GM12878 (cell line): ENCODE measurements at regions not wholly inside any gene's neighbourhood (a gene's known extent, or its start where the extent isn't known, plus 50 kb on each side); places are given as distances from the start of the nearest gene placed in this dataset.

Source experiments
- BHLHE40 ChIP-seq, 2 experiments: fragments of 450-650 bp in 1 of 2; IDR thresholded peaks; 2 replicates each; pipeline ENCODE4 v1.6.1; 2011 to 2017; ENCODE audit warnings: low read depth in 2 of 2, borderline replicate concordance in 1 of 2, improper control_type of control experiment in 1 of 2, low read length in 1 of 2, mild to moderate bottlenecking in 1 of 2
- CBX5 ChIP-seq: sonication (generic); IDR thresholded peaks from 2 replicates; pipeline ENCODE4 v1.6.1; 2016; ENCODE audit warnings: low read depth, moderate library complexity, mild to moderate bottlenecking, inconsistent platforms
- CEBPB ChIP-seq, 2 experiments: fragments of 150-350 bp in 1 of 2; IDR thresholded peaks; 2 replicates each; pipeline ENCODE4 v1.6.1; 2012 to 2014; ENCODE audit warnings: low read depth in 2 of 2, low read length in 2 of 2, borderline replicate concordance in 1 of 2, inconsistent platforms in 1 of 2
- EP300 ChIP-seq, 2 experiments: fragments of 150-350 bp in 1 of 2; IDR thresholded peaks; 2 replicates each; pipeline ENCODE4 v1.6.1; 2011 to 2012; ENCODE audit warnings: low read depth in 2 of 2, low read length in 2 of 2, borderline replicate concordance in 1 of 2, improper control_type of control experiment in 1 of 2, inconsistent platforms in 1 of 2; ENCODE audit not compliant: control insufficient read depth in 1 of 2
- JUNB ChIP-seq: IDR thresholded peaks from 2 replicates; pipeline ENCODE4 v1.6.1; 2016; ENCODE audit warnings: antibody characterized with exemption, mild to moderate bottlenecking
- NBN ChIP-seq: fragments of 450-650 bp; IDR thresholded peaks from 2 replicates; pipeline ENCODE4 v1.6.1; 2016
- NFIC ChIP-seq: IDR thresholded peaks from 2 replicates; pipeline ENCODE4 v1.6.1; 2012; ENCODE audit warnings: low read depth, mild to moderate bottlenecking, inconsistent platforms, low read length, moderate library complexity
- POLR2A ChIP-seq: IDR thresholded peaks from 2 replicates; pipeline ENCODE4 v1.6.1; 2011; ENCODE audit warnings: low read depth, mild to moderate bottlenecking, low read length
- TBL1XR1 ChIP-seq: IDR thresholded peaks from 2 replicates; pipeline ENCODE4 v1.6.1; 2012; ENCODE audit warnings: low read depth, low read length, improper control_type of control experiment
- TF ChIP-seq, protein P1 (sequence below), 3 experiments: IDR thresholded peaks in 2 of 3; conservative IDR thresholded peaks in 1 of 3; 2 replicates each; pipeline ENCODE4 v1.5.1; 2011; ENCODE audit warnings: low read depth in 3 of 3, low read length in 3 of 3, mild to moderate bottlenecking in 3 of 3, control low read depth in 2 of 3, moderate library complexity in 2 of 3, inconsistent platforms in 1 of 3, mixed read lengths in 1 of 3; ENCODE audit not compliant: control insufficient read depth in 2 of 3, insufficient read depth in 1 of 3; ENCODE audit errors: extremely low read depth in 1 of 3
- TF ChIP-seq, protein P2 (sequence below): fragments of 450-650 bp; formaldehyde crosslinking; IDR thresholded peaks from 2 replicates; pipeline ENCODE4 v1.4.0; 2020; ENCODE audit warnings: mild to moderate bottlenecking, moderate library complexity
- TF ChIP-seq, protein P3 (sequence below): IDR thresholded peaks from 2 replicates; pipeline ENCODE4 v1.6.1; 2011; ENCODE audit warnings: low read depth, mild to moderate bottlenecking, low read length, moderate library complexity, borderline replicate concordance; ENCODE audit errors: extremely low read depth

GRCh38 chr5:106759581-106759980 lies 911.2 kb downstream of the EFNA5 start:
- no peak for TF ChIP-seq POLR2A
- no peak for TF ChIP-seq NFIC
- TF ChIP-seq, protein P1, sequence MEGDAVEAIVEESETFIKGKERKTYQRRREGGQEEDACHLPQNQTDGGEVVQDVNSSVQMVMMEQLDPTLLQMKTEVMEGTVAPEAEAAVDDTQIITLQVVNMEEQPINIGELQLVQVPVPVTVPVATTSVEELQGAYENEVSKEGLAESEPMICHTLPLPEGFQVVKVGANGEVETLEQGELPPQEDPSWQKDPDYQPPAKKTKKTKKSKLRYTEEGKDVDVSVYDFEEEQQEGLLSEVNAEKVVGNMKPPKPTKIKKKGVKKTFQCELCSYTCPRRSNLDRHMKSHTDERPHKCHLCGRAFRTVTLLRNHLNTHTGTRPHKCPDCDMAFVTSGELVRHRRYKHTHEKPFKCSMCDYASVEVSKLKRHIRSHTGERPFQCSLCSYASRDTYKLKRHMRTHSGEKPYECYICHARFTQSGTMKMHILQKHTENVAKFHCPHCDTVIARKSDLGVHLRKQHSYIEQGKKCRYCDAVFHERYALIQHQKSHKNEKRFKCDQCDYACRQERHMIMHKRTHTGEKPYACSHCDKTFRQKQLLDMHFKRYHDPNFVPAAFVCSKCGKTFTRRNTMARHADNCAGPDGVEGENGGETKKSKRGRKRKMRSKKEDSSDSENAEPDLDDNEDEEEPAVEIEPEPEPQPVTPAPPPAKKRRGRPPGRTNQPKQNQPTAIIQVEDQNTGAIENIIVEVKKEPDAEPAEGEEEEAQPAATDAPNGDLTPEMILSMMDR (IDR thresholded peaks at IDR 0.05 in 2 of 3, conservative IDR thresholded peaks at IDR 0.05 in 1 of 3; ENCODE audit: control insufficient read depth in 2 of 3, extremely low read depth in 1 of 3, insufficient read depth in 1 of 3, low read depth in 3 of 3, low read length in 3 of 3) = no peak
- TF ChIP-seq, protein P2, sequence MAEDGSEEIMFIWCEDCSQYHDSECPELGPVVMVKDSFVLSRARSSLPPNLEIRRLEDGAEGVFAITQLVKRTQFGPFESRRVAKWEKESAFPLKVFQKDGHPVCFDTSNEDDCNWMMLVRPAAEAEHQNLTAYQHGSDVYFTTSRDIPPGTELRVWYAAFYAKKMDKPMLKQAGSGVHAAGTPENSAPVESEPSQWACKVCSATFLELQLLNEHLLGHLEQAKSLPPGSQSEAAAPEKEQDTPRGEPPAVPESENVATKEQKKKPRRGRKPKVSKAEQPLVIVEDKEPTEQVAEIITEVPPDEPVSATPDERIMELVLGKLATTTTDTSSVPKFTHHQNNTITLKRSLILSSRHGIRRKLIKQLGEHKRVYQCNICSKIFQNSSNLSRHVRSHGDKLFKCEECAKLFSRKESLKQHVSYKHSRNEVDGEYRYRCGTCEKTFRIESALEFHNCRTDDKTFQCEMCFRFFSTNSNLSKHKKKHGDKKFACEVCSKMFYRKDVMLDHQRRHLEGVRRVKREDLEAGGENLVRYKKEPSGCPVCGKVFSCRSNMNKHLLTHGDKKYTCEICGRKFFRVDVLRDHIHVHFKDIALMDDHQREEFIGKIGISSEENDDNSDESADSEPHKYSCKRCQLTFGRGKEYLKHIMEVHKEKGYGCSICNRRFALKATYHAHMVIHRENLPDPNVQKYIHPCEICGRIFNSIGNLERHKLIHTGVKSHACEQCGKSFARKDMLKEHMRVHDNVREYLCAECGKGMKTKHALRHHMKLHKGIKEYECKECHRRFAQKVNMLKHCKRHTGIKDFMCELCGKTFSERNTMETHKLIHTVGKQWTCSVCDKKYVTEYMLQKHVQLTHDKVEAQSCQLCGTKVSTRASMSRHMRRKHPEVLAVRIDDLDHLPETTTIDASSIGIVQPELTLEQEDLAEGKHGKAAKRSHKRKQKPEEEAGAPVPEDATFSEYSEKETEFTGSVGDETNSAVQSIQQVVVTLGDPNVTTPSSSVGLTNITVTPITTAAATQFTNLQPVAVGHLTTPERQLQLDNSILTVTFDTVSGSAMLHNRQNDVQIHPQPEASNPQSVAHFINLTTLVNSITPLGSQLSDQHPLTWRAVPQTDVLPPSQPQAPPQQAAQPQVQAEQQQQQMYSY = no peak
- TF ChIP-seq EP300 (IDR thresholded peaks at IDR 0.05; ENCODE audit: borderline replicate concordance in 1 of 2, control insufficient read depth in 1 of 2, low read depth in 2 of 2, low read length in 2 of 2) = no peak
- no peak for TF ChIP-seq CBX5
- TF ChIP-seq, protein P3, sequence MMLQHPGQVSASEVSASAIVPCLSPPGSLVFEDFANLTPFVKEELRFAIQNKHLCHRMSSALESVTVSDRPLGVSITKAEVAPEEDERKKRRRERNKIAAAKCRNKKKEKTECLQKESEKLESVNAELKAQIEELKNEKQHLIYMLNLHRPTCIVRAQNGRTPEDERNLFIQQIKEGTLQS = no peak
- no peak for TF ChIP-seq JUNB
- TF ChIP-seq CEBPB (IDR thresholded peaks at IDR 0.05; ENCODE audit: borderline replicate concordance in 1 of 2, low read depth in 2 of 2, low read length in 2 of 2) = no peak
- TF ChIP-seq BHLHE40 (IDR thresholded peaks at IDR 0.05; ENCODE audit: borderline replicate concordance in 1 of 2, low read depth in 2 of 2, low read length in 1 of 2) = no peak
- no peak for TF ChIP-seq TBL1XR1
- no peak for TF ChIP-seq NBN
